ENCODE measurements at regions not wholly inside any gene's neighbourhood (a gene's known extent, or its start where the extent isn't known, plus 50 kb on each side); places are given as distances from the start of the nearest gene placed in this dataset.
"Not testable (repeated sequence)": the region's sequence is repeated elsewhere in the genome, so short reads cannot be mapped to it uniquely, and the experiment has no call there.

GRCh38 chr17:16838287-16838686 lies 133.6 kb downstream of the TNFRSF13B start:
- H3K27ac ChIP-seq (ENCODE audit: low read depth, low read length); DNase-seq (ENCODE audit: low read depth, low spot score); H3K4me1 ChIP-seq (ENCODE audit: control insufficient read depth in 1 of 2, insufficient read depth in 2 of 2, low read length in 2 of 2); H4K20me1 ChIP-seq (ENCODE audit: insufficient read depth); H3K9me2 ChIP-seq (ENCODE audit: insufficient read depth); ATAC-seq; BruUV-seq (replicated peaks); intact Hi-C loops (cut with micrococcal nuclease); CTCF ChIA-PET; H3K4me2 ChIP-seq (ENCODE audit: low read length); H3K9me3 ChIP-seq (ENCODE audit: control insufficient read depth in 1 of 2, insufficient read depth in 1 of 2, low read depth in 1 of 2, low read length in 2 of 2); H3K4me3 ChIP-seq (replicated peaks in 1 of 2; ENCODE audit: low read depth in 1 of 2, low read length in 2 of 2); H2AFZ ChIP-seq (ENCODE audit: low read depth, low read length, poor library complexity, severe bottlenecking); H3K36me3 ChIP-seq (ENCODE audit: control insufficient read depth in 1 of 2, insufficient read depth in 2 of 2, low read length in 2 of 2); H3K9ac ChIP-seq (ENCODE audit: low read length); RAD21 ChIA-PET (ENCODE audit: low non-redundant PET in 1 of 2, low total read pairs in 2 of 2, uncharacterized antibody in 2 of 2, unreplicated experiment in 2 of 2); H3K79me2 ChIP-seq (ENCODE audit: insufficient read depth, low read length); POLR2A ChIA-PET; H3K27me3 ChIP-seq (ENCODE audit: insufficient read depth, low read length): not testable (repeated sequence)

GRCh38 chr17:16837468-16838266 lies 134.3 kb downstream of the TNFRSF13B start:
- RAD21 ChIA-PET (ENCODE audit: low non-redundant PET in 1 of 2, low total read pairs in 2 of 2, uncharacterized antibody in 2 of 2, unreplicated experiment in 2 of 2); H3K4me2 ChIP-seq (ENCODE audit: low read length): not testable (repeated sequence)

GRCh38 chr17:16836315-16836915 lies 135.5 kb downstream of the TNFRSF13B start:
- H3K4me2 ChIP-seq (ENCODE audit: low read length); H3K4me3 ChIP-seq (replicated peaks in 1 of 2; ENCODE audit: low read depth in 1 of 2, low read length in 2 of 2); H4K20me1 ChIP-seq (ENCODE audit: insufficient read depth); H3K79me2 ChIP-seq (ENCODE audit: insufficient read depth, low read length); H3K27me3 ChIP-seq (ENCODE audit: insufficient read depth, low read length); POLR2A ChIA-PET; ATAC-seq; H3K36me3 ChIP-seq (ENCODE audit: control insufficient read depth in 1 of 2, insufficient read depth in 2 of 2, low read length in 2 of 2); H3K27ac ChIP-seq (ENCODE audit: low read depth, low read length); H2AFZ ChIP-seq (ENCODE audit: low read depth, low read length, poor library complexity, severe bottlenecking); H3K9ac ChIP-seq (ENCODE audit: low read length); CTCF ChIA-PET; DNase-seq (ENCODE audit: low read depth, low spot score); H3K4me1 ChIP-seq (ENCODE audit: control insufficient read depth in 1 of 2, insufficient read depth in 2 of 2, low read length in 2 of 2); BruUV-seq (replicated peaks); intact Hi-C loops (cut with micrococcal nuclease); H3K9me3 ChIP-seq (ENCODE audit: control insufficient read depth in 1 of 2, insufficient read depth in 1 of 2, low read depth in 1 of 2, low read length in 2 of 2); H3K9me2 ChIP-seq (ENCODE audit: insufficient read depth); RAD21 ChIA-PET (ENCODE audit: low non-redundant PET in 1 of 2, low total read pairs in 2 of 2, uncharacterized antibody in 2 of 2, unreplicated experiment in 2 of 2): not testable (repeated sequence)

More at GRCh38 chr17:16837468-16838266, 134.3 kb downstream of the TNFRSF13B start:
- H3K4me1 ChIP-seq (ENCODE audit: control insufficient read depth in 1 of 2, insufficient read depth in 2 of 2, low read length in 2 of 2); H3K9ac ChIP-seq (ENCODE audit: low read length); DNase-seq (ENCODE audit: low read depth, low spot score); H3K79me2 ChIP-seq (ENCODE audit: insufficient read depth, low read length); H2AFZ ChIP-seq (ENCODE audit: low read depth, low read length, poor library complexity, severe bottlenecking); H3K36me3 ChIP-seq (ENCODE audit: control insufficient read depth in 1 of 2, insufficient read depth in 2 of 2, low read length in 2 of 2); ATAC-seq; intact Hi-C loops (cut with micrococcal nuclease); H3K27ac ChIP-seq (ENCODE audit: low read depth, low read length); H4K20me1 ChIP-seq (ENCODE audit: insufficient read depth); H3K27me3 ChIP-seq (ENCODE audit: insufficient read depth, low read length); H3K9me2 ChIP-seq (ENCODE audit: insufficient read depth); BruUV-seq (replicated peaks); H3K9me3 ChIP-seq (ENCODE audit: control insufficient read depth in 1 of 2, insufficient read depth in 1 of 2, low read depth in 1 of 2, low read length in 2 of 2); H3K4me3 ChIP-seq (replicated peaks in 1 of 2; ENCODE audit: low read depth in 1 of 2, low read length in 2 of 2); POLR2A ChIA-PET; CTCF ChIA-PET: not testable (repeated sequence)

DNA sequence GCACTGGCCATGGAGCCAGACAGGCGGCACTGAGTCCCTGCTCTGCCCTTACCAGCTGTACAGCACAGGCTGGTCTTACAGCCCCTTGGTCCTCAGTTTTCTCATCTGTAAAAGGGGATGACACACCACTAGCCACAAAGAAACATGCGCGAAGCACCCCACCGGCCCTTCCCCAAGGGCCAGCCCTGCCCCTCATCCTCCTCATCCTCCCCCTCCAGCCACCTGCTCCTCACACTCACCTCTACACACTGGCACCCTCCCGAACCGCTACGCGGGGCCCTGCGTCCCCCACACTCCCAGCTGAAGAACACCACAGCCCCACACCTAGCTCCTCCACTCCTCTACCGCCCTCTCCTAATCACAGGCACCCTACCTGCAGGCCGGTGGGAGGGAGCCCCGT lies 138.4 kb downstream of the TNFRSF13B start:
- H3K4me1 ChIP-seq (ENCODE audit: control insufficient read depth in 1 of 2, insufficient read depth in 2 of 2, low read length in 2 of 2); CTCF ChIA-PET; ATAC-seq; POLR2A ChIA-PET; H4K20me1 ChIP-seq (ENCODE audit: insufficient read depth); H3K9ac ChIP-seq (ENCODE audit: low read length); DNase-seq (ENCODE audit: low read depth, low spot score); H3K79me2 ChIP-seq (ENCODE audit: insufficient read depth, low read length); H3K36me3 ChIP-seq (ENCODE audit: control insufficient read depth in 1 of 2, insufficient read depth in 2 of 2, low read length in 2 of 2); BruUV-seq (replicated peaks); H3K4me2 ChIP-seq (ENCODE audit: low read length); H3K27ac ChIP-seq (ENCODE audit: low read depth, low read length); H3K27me3 ChIP-seq (ENCODE audit: insufficient read depth, low read length); H2AFZ ChIP-seq (ENCODE audit: low read depth, low read length, poor library complexity, severe bottlenecking); H3K9me2 ChIP-seq (ENCODE audit: insufficient read depth); RAD21 ChIA-PET (ENCODE audit: low non-redundant PET in 1 of 2, low total read pairs in 2 of 2, uncharacterized antibody in 2 of 2, unreplicated experiment in 2 of 2); H3K9me3 ChIP-seq (ENCODE audit: control insufficient read depth in 1 of 2, insufficient read depth in 1 of 2, low read depth in 1 of 2, low read length in 2 of 2); intact Hi-C loops (cut with micrococcal nuclease); H3K4me3 ChIP-seq (replicated peaks in 1 of 2; ENCODE audit: low read depth in 1 of 2, low read length in 2 of 2): not testable (repeated sequence)

All from HCT116 (cell line).